Endothelial cell of umbilical vein (primary cell): ENCODE measurements at regions not wholly inside any gene's neighbourhood (a gene's known extent, or its start where the extent isn't known, plus 50 kb on each side); places are given as distances from the start of the nearest gene placed in this dataset.

Source experiments
- BruUV-seq: library from RNA; stranded (reverse); fragments of 400-500 nt; replicated peaks from 2 replicates; lab custom pipeline; 2021; lab: Mats Ljungman, UMichigan
- CTCF ChIA-PET: fragments of 300-600, 350-600 bp; sonication (Branson Sonifier 250); formaldehyde crosslinking; loops from one replicate; lab custom pipeline; 2021; ENCODE audit warnings: antibody characterized with exemption, inconsistent platforms; lab: Charles Lee
- POLR2A ChIA-PET: fragments of 300-600, 350-600 bp; sonication (Branson Sonifier 250); formaldehyde crosslinking; loops from one replicate; lab custom pipeline; 2021; ENCODE audit warnings: antibody characterized with exemption, inconsistent platforms; lab: Charles Lee
- DNase-seq: peaks from one replicate; pipeline ENCODE4 v3.0.0-alpha.2; 2011; ENCODE audit warnings: low read depth, low spot score
- FAIRE-seq: peaks from 2 replicates; lab custom pipeline; 2011; peaks lifted over from hg19 to GRCh38; lab: Jason Lieb, UNC
- H2AFZ ChIP-seq: 2 replicates; pipeline ENCODE4 v1.6.0; 2012; ENCODE audit warnings: low read depth, low read length, control low read depth, inconsistent platforms
- H3K27ac ChIP-seq: 2 replicates; pipeline ENCODE4 v1.5.1; 2011; ENCODE audit warnings: low read depth, mild to moderate bottlenecking, control low read depth, low read length, moderate library complexity; ENCODE audit not compliant: insufficient read depth
- H3K27me3 ChIP-seq, 2 experiments: 2 replicates each; pipeline versions ENCODE4 v1.6.0 to v1.6.1; 2011; ENCODE audit warnings: low read length in 2 of 2, mixed read lengths in 1 of 2; ENCODE audit not compliant: control insufficient read depth in 2 of 2, insufficient read depth in 2 of 2
- H3K36me3 ChIP-seq, 2 experiments: 2 replicates in 1 of 2; 3 replicates in 1 of 2; pipeline ENCODE4 v1.5.1; 2011; ENCODE audit warnings: low read length in 2 of 2, mild to moderate bottlenecking in 1 of 2, moderate library complexity in 1 of 2; ENCODE audit not compliant: control insufficient read depth in 2 of 2, insufficient read depth in 2 of 2; ENCODE audit errors: extremely low read depth in 1 of 2
- H3K4me1 ChIP-seq: 3 replicates; pipeline ENCODE4 v1.5.1; 2011; ENCODE audit warnings: mild to moderate bottlenecking, low read length; ENCODE audit not compliant: control insufficient read depth, insufficient read depth; ENCODE audit errors: extremely low read depth
- H3K4me2 ChIP-seq: 2 replicates; pipeline ENCODE4 v1.6.1; 2011; ENCODE audit warnings: low read length, control low read depth, mixed read lengths; ENCODE audit not compliant: insufficient read depth
- H3K4me3 ChIP-seq, 3 experiments: fragments of 200-600 bp in 1 of 3; sonication (generic), shearing (Covaris generic) in 1 of 3; replicated peaks in 1 of 3; 2 replicates each; pipeline ENCODE4 v1.5.1; 2011 to 2016; ENCODE audit warnings: control low read depth in 3 of 3, low read length in 3 of 3, mild to moderate bottlenecking in 2 of 3, inconsistent platforms in 1 of 3, low read depth in 1 of 3, moderate library complexity in 1 of 3; ENCODE audit not compliant: insufficient read depth in 1 of 3
- H3K79me2 ChIP-seq: 2 replicates; pipeline ENCODE4 v1.6.0; 2012; ENCODE audit warnings: low read length, inconsistent platforms; ENCODE audit not compliant: control insufficient read depth, insufficient read depth
- H3K9ac ChIP-seq: replicated peaks from 2 replicates; pipeline ENCODE3; 2011; ENCODE audit warnings: low read length, control low read depth; ENCODE audit not compliant: insufficient read depth; ENCODE audit errors: extremely low read depth
- H3K9me1 ChIP-seq: replicated peaks from 3 replicates; pipeline ENCODE4 v1.6.0; 2011; ENCODE audit warnings: mild to moderate bottlenecking, low read length; ENCODE audit not compliant: control insufficient read depth, insufficient read depth; ENCODE audit errors: extremely low read depth
- H3K9me3 ChIP-seq: replicated peaks from 2 replicates; pipeline ENCODE4 v1.5.1; 2012; ENCODE audit warnings: low read length, inconsistent platforms; ENCODE audit not compliant: control insufficient read depth, insufficient read depth
- H4K20me1 ChIP-seq: replicated peaks from 2 replicates; pipeline ENCODE3; 2011; ENCODE audit warnings: mild to moderate bottlenecking, low read length; ENCODE audit not compliant: control insufficient read depth, insufficient read depth; ENCODE audit errors: extremely low read depth
- EZH2 ChIP-seq: IDR thresholded peaks from 2 replicates; pipeline ENCODE4 v1.6.1; 2012; ENCODE audit warnings: borderline replicate concordance, low read depth, mild to moderate bottlenecking, moderate library complexity, low read length, inconsistent platforms; ENCODE audit not compliant: severe bottlenecking
- FOS ChIP-seq: IDR thresholded peaks from 2 replicates; pipeline ENCODE4 v1.6.1; 2011; ENCODE audit warnings: mild to moderate bottlenecking, low read length, moderate library complexity, borderline replicate concordance; ENCODE audit not compliant: insufficient read depth
- JUN ChIP-seq: IDR thresholded peaks from 2 replicates; pipeline ENCODE4 v1.6.1; 2011; ENCODE audit warnings: borderline replicate concordance, low read depth; ENCODE audit not compliant: insufficient read length, insufficient read depth
- MYC ChIP-seq: IDR thresholded peaks from one replicate; pipeline ENCODE4 v1.6.1; 2011; ENCODE audit warnings: mild to moderate bottlenecking, low read depth, low read length
- POLR2A ChIP-seq: IDR thresholded peaks from 2 replicates; pipeline ENCODE4 v1.6.1; 2012; ENCODE audit warnings: low read depth, mild to moderate bottlenecking, control low read depth, low read length
- dilution Hi-C: fragments of 300-500 bp; cut with MboI; formaldehyde crosslinking; loops from one replicate; pipeline ENCODE4 v1.15.0; 2019; ENCODE audit warnings: low sequenced_read_pairs; ENCODE audit not compliant: extremely low pct_ligation_motif_present
- intact Hi-C: fragments of 100-400 bp; cut with micrococcal nuclease; formaldehyde crosslinking; loops from one replicate; pipeline ENCODE4 v1.10.0; 2022
- TF ChIP-seq, protein P1 (sequence below), 2 donors: IDR thresholded peaks; 1 replicate in 1 of 2; 2 replicates in 1 of 2; pipeline ENCODE4 v1.5.1; 2011; ENCODE audit warnings: low read length in 2 of 2, mild to moderate bottlenecking in 2 of 2, moderate library complexity in 2 of 2, control low read depth in 1 of 2, inconsistent platforms in 1 of 2, low read depth in 1 of 2; ENCODE audit not compliant: insufficient read depth in 1 of 2; ENCODE audit errors: extremely low read depth in 1 of 2
- TF ChIP-seq, protein P2 (sequence below): IDR thresholded peaks from 2 replicates; pipeline ENCODE4 v1.6.1; 2011; ENCODE audit not compliant: insufficient read depth, insufficient read length

DNA sequence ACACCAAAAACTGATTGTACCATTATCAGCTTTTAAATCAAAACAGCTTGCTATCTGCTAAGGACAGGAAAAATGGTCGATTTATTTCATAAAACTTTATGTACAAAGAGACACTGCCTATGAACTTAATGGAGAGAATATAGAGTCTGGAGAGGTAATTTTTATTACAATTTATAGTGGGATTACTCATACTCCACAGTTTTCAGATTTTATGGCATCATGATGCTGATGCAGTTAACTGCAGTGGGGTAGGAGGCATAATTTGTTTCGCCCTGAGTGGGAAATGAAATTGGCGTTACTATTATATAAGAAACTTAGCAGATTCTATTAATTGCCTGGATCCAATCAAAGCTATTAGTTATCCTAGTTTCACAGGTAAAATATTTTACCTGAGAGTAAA lies 301.4 kb downstream of the KLF12 start:
- POLR2A ChIA-PET: no interaction called here
- intact Hi-C loops: loop anchor here (10.0 kb wide), 1 partner anchor 742 kb away; no protein-coding TSS in a partner anchor
- Histone ChIP-seq H3K79me2 (peaks cover 6% of the 10 kb centered on the region), H3K9me3 (no peaks in the 10 kb centered on the region), H3K27me3 (no peaks in the 10 kb centered on the region), H3K4me1 (peaks cover 16% of the 10 kb centered on the region), H4K20me1 (no peaks in the 10 kb centered on the region), H3K4me3 (no peak overlapping the region), H2AFZ (no peak overlapping the region), H3K9me1 (no peaks in the 10 kb centered on the region), H3K9ac (no peak overlapping the region), H3K36me3 (no peaks in the 10 kb centered on the region), H3K4me2 (no peak overlapping the region), H3K27ac (no peak overlapping the region)
- CTCF ChIA-PET: interaction anchor here (0.9 to 6.0 kb wide), 2 partner anchors 16 to 455 kb away, joined by 3 to 89 read pairs; no protein-coding TSS in a partner anchor
- FAIRE-seq (no peak), DNase-seq (no peak)
- TF ChIP-seq EZH2: no peak
- dilution Hi-C loops: no loop called here
- BruUV-seq: no TSS peak

DNA sequence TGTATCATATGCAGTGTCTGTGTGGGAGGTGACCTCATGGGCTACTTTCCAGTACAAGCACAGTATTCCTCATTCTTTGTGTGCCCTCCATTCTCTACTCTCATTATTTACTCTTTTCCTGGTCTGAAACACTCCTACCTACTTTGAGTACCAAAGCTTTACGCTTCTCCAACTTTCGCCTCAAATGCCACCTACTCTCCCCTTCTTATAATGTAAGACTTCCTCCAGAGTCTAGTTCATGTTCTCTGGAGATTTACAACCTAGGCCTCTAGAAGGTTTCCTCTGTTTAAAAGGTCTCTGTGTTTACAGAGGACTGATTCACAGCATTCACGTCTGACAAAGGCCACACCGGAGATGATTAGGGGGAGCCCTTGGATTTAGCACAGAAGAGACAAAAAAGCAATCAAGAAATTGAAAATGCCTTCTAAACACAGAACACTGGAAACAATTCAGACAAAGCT lies 302.0 kb downstream of the KLF12 start:
- BruUV-seq: no TSS peak
- H4K20me1 ChIP-seq: no peaks in the 10 kb centered on the region
- H3K4me2 ChIP-seq: no peak overlapping the region
- no peak overlapping the region for H3K9ac ChIP-seq
- dilution Hi-C loops: no loop called here
- TF ChIP-seq FOS: no peak
- TF ChIP-seq, protein P1, sequence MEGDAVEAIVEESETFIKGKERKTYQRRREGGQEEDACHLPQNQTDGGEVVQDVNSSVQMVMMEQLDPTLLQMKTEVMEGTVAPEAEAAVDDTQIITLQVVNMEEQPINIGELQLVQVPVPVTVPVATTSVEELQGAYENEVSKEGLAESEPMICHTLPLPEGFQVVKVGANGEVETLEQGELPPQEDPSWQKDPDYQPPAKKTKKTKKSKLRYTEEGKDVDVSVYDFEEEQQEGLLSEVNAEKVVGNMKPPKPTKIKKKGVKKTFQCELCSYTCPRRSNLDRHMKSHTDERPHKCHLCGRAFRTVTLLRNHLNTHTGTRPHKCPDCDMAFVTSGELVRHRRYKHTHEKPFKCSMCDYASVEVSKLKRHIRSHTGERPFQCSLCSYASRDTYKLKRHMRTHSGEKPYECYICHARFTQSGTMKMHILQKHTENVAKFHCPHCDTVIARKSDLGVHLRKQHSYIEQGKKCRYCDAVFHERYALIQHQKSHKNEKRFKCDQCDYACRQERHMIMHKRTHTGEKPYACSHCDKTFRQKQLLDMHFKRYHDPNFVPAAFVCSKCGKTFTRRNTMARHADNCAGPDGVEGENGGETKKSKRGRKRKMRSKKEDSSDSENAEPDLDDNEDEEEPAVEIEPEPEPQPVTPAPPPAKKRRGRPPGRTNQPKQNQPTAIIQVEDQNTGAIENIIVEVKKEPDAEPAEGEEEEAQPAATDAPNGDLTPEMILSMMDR (IDR thresholded peaks at IDR 0.05; ENCODE audit: extremely low read depth in 1 of 2, insufficient read depth in 1 of 2, low read depth in 1 of 2, low read length in 2 of 2): no peak
- no peak for TF ChIP-seq JUN
- no peak for TF ChIP-seq POLR2A
- no peak for TF ChIP-seq MYC
- TF ChIP-seq, protein P2, sequence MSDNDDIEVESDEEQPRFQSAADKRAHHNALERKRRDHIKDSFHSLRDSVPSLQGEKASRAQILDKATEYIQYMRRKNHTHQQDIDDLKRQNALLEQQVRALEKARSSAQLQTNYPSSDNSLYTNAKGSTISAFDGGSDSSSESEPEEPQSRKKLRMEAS: no peak
- TF ChIP-seq EZH2: no peak
- no peak overlapping the region for H2AFZ ChIP-seq
- peaks cover 6% of the 10 kb centered on the region for H3K79me2 ChIP-seq
- no peaks in the 10 kb centered on the region for H3K36me3 ChIP-seq
- DNase-seq (peak; percentile 34), FAIRE-seq (no peak)
- peaks cover 16% of the 10 kb centered on the region for H3K4me1 ChIP-seq
- CTCF ChIA-PET: interaction anchor here (0.9 to 6.0 kb wide), 2 partner anchors 16 to 455 kb away, joined by 3 to 89 read pairs; no protein-coding TSS in a partner anchor
- H3K9me1 ChIP-seq: no peaks in the 10 kb centered on the region
- H3K27ac ChIP-seq: no peak overlapping the region
- no peaks in the 10 kb centered on the region for H3K27me3 ChIP-seq
- no peak overlapping the region for H3K4me3 ChIP-seq
- intact Hi-C loops: loop anchor here (10.0 kb wide), 1 partner anchor 743 kb away; no protein-coding TSS in a partner anchor
- no peaks in the 10 kb centered on the region for H3K9me3 ChIP-seq
- POLR2A ChIA-PET: no interaction called here
